Endothelial cell of umbilical vein (primary cell): ENCODE measurements at regions not wholly inside any gene's neighbourhood (a gene's known extent, or its start where the extent isn't known, plus 50 kb on each side); places are given as distances from the start of the nearest gene placed in this dataset.

Experiments used
- BruUV-seq: library from RNA; stranded (reverse); fragments of 400-500 nt; replicated peaks from 2 replicates; lab custom pipeline; 2021; lab: Mats Ljungman, UMichigan
- CTCF ChIA-PET: fragments of 300-600, 350-600 bp; sonication (Branson Sonifier 250); formaldehyde crosslinking; loops from one replicate; lab custom pipeline; 2021; ENCODE audit warnings: antibody characterized with exemption, inconsistent platforms; lab: Charles Lee
- POLR2A ChIA-PET: fragments of 300-600, 350-600 bp; sonication (Branson Sonifier 250); formaldehyde crosslinking; loops from one replicate; lab custom pipeline; 2021; ENCODE audit warnings: antibody characterized with exemption, inconsistent platforms; lab: Charles Lee
- DNase-seq: peaks from one replicate; pipeline ENCODE4 v3.0.0-alpha.2; 2011; ENCODE audit warnings: low read depth, low spot score
- FAIRE-seq: peaks from 2 replicates; lab custom pipeline; 2011; peaks lifted over from hg19 to GRCh38; lab: Jason Lieb, UNC
- H2AFZ ChIP-seq: 2 replicates; pipeline ENCODE4 v1.6.0; 2012; ENCODE audit warnings: low read depth, low read length, control low read depth, inconsistent platforms
- H3K27ac ChIP-seq: 2 replicates; pipeline ENCODE4 v1.5.1; 2011; ENCODE audit warnings: low read depth, mild to moderate bottlenecking, control low read depth, low read length, moderate library complexity; ENCODE audit not compliant: insufficient read depth
- H3K27me3 ChIP-seq, 2 experiments: 2 replicates each; pipeline versions ENCODE4 v1.6.0 to v1.6.1; 2011; ENCODE audit warnings: low read length in 2 of 2, mixed read lengths in 1 of 2; ENCODE audit not compliant: control insufficient read depth in 2 of 2, insufficient read depth in 2 of 2
- H3K36me3 ChIP-seq, 2 experiments: 2 replicates in 1 of 2; 3 replicates in 1 of 2; pipeline ENCODE4 v1.5.1; 2011; ENCODE audit warnings: low read length in 2 of 2, mild to moderate bottlenecking in 1 of 2, moderate library complexity in 1 of 2; ENCODE audit not compliant: control insufficient read depth in 2 of 2, insufficient read depth in 2 of 2; ENCODE audit errors: extremely low read depth in 1 of 2
- H3K4me1 ChIP-seq: 3 replicates; pipeline ENCODE4 v1.5.1; 2011; ENCODE audit warnings: mild to moderate bottlenecking, low read length; ENCODE audit not compliant: control insufficient read depth, insufficient read depth; ENCODE audit errors: extremely low read depth
- H3K4me2 ChIP-seq: 2 replicates; pipeline ENCODE4 v1.6.1; 2011; ENCODE audit warnings: low read length, control low read depth, mixed read lengths; ENCODE audit not compliant: insufficient read depth
- H3K4me3 ChIP-seq, 3 experiments: fragments of 200-600 bp in 1 of 3; sonication (generic), shearing (Covaris generic) in 1 of 3; replicated peaks in 1 of 3; 2 replicates each; pipeline ENCODE4 v1.5.1; 2011 to 2016; ENCODE audit warnings: control low read depth in 3 of 3, low read length in 3 of 3, mild to moderate bottlenecking in 2 of 3, inconsistent platforms in 1 of 3, low read depth in 1 of 3, moderate library complexity in 1 of 3; ENCODE audit not compliant: insufficient read depth in 1 of 3
- H3K79me2 ChIP-seq: 2 replicates; pipeline ENCODE4 v1.6.0; 2012; ENCODE audit warnings: low read length, inconsistent platforms; ENCODE audit not compliant: control insufficient read depth, insufficient read depth
- H3K9ac ChIP-seq: replicated peaks from 2 replicates; pipeline ENCODE3; 2011; ENCODE audit warnings: low read length, control low read depth; ENCODE audit not compliant: insufficient read depth; ENCODE audit errors: extremely low read depth
- H3K9me1 ChIP-seq: replicated peaks from 3 replicates; pipeline ENCODE4 v1.6.0; 2011; ENCODE audit warnings: mild to moderate bottlenecking, low read length; ENCODE audit not compliant: control insufficient read depth, insufficient read depth; ENCODE audit errors: extremely low read depth
- H3K9me3 ChIP-seq: replicated peaks from 2 replicates; pipeline ENCODE4 v1.5.1; 2012; ENCODE audit warnings: low read length, inconsistent platforms; ENCODE audit not compliant: control insufficient read depth, insufficient read depth
- H4K20me1 ChIP-seq: replicated peaks from 2 replicates; pipeline ENCODE3; 2011; ENCODE audit warnings: mild to moderate bottlenecking, low read length; ENCODE audit not compliant: control insufficient read depth, insufficient read depth; ENCODE audit errors: extremely low read depth
- EZH2 ChIP-seq: IDR thresholded peaks from 2 replicates; pipeline ENCODE4 v1.6.1; 2012; ENCODE audit warnings: borderline replicate concordance, low read depth, mild to moderate bottlenecking, moderate library complexity, low read length, inconsistent platforms; ENCODE audit not compliant: severe bottlenecking
- FOS ChIP-seq: IDR thresholded peaks from 2 replicates; pipeline ENCODE4 v1.6.1; 2011; ENCODE audit warnings: mild to moderate bottlenecking, low read length, moderate library complexity, borderline replicate concordance; ENCODE audit not compliant: insufficient read depth
- GATA2 ChIP-seq: IDR thresholded peaks from 2 replicates; pipeline ENCODE4 v1.7.0; 2011; ENCODE audit warnings: low read depth, mild to moderate bottlenecking, moderate library complexity, mixed read lengths, low read length; ENCODE audit not compliant: insufficient read length, insufficient read depth
- MYC ChIP-seq: IDR thresholded peaks from one replicate; pipeline ENCODE4 v1.6.1; 2011; ENCODE audit warnings: mild to moderate bottlenecking, low read depth, low read length
- POLR2A ChIP-seq: IDR thresholded peaks from 2 replicates; pipeline ENCODE4 v1.6.1; 2012; ENCODE audit warnings: low read depth, mild to moderate bottlenecking, control low read depth, low read length
- dilution Hi-C: fragments of 300-500 bp; cut with MboI; formaldehyde crosslinking; loops from one replicate; pipeline ENCODE4 v1.15.0; 2019; ENCODE audit warnings: low sequenced_read_pairs; ENCODE audit not compliant: extremely low pct_ligation_motif_present
- intact Hi-C: fragments of 100-400 bp; cut with micrococcal nuclease; formaldehyde crosslinking; loops from one replicate; pipeline ENCODE4 v1.10.0; 2022
- TF ChIP-seq, protein P1 (sequence below), 2 donors: IDR thresholded peaks; 1 replicate in 1 of 2; 2 replicates in 1 of 2; pipeline ENCODE4 v1.5.1; 2011; ENCODE audit warnings: low read length in 2 of 2, mild to moderate bottlenecking in 2 of 2, moderate library complexity in 2 of 2, control low read depth in 1 of 2, inconsistent platforms in 1 of 2, low read depth in 1 of 2; ENCODE audit not compliant: insufficient read depth in 1 of 2; ENCODE audit errors: extremely low read depth in 1 of 2
- TF ChIP-seq, protein P2 (sequence below): IDR thresholded peaks from 2 replicates; pipeline ENCODE4 v1.6.1; 2011; ENCODE audit not compliant: insufficient read depth, insufficient read length

DNA sequence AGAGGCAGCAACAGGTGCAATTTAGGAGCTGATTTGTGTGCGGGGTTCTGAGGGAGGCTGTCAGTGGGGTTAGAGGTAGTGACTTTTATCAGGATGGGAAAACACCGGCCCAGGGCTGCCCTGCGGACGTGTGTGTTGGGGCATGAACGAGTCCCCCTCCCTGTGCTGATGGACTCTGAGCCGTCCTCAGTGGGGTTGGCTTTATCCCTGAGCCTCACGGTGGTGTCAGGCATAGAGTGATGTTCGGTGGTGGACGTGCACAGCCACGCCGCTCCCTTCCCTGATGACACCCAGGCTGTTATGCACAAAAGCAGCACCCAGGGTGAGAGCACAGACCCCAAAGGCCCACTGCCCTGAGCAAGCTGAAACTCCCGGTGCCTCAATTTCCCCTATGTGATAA lies 809.1 kb downstream of the BRD1 start:
- Histone ChIP-seq H3K79me2 (no peaks in the 10 kb centered on the region), H3K9me1 (no peaks in the 10 kb centered on the region), H3K36me3 (no peaks in the 10 kb centered on the region), H3K27me3 (no peaks in the 10 kb centered on the region), H3K4me3 (no peak overlapping the region), H2AFZ (no peak overlapping the region), H3K9me3 (peaks cover 8% of the 10 kb centered on the region), H3K9ac (no peak overlapping the region), H3K4me2 (no peak overlapping the region), H3K4me1 (no peaks in the 10 kb centered on the region), H3K27ac (no peak overlapping the region), H4K20me1 (no peaks in the 10 kb centered on the region)
- ChIA-PET CTCF (no interaction called here), POLR2A (no interaction called here)
- FAIRE-seq (no peak), DNase-seq (no peak)
- BruUV-seq: no TSS peak
- TF ChIP-seq EZH2: no peak
- TF ChIP-seq MYC: no peak
- TF ChIP-seq, protein P1, sequence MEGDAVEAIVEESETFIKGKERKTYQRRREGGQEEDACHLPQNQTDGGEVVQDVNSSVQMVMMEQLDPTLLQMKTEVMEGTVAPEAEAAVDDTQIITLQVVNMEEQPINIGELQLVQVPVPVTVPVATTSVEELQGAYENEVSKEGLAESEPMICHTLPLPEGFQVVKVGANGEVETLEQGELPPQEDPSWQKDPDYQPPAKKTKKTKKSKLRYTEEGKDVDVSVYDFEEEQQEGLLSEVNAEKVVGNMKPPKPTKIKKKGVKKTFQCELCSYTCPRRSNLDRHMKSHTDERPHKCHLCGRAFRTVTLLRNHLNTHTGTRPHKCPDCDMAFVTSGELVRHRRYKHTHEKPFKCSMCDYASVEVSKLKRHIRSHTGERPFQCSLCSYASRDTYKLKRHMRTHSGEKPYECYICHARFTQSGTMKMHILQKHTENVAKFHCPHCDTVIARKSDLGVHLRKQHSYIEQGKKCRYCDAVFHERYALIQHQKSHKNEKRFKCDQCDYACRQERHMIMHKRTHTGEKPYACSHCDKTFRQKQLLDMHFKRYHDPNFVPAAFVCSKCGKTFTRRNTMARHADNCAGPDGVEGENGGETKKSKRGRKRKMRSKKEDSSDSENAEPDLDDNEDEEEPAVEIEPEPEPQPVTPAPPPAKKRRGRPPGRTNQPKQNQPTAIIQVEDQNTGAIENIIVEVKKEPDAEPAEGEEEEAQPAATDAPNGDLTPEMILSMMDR (IDR thresholded peaks at IDR 0.05; ENCODE audit: extremely low read depth in 1 of 2, insufficient read depth in 1 of 2, low read depth in 1 of 2, low read length in 2 of 2): no peak
- no peak for TF ChIP-seq FOS
- TF ChIP-seq GATA2: no peak
- no peak for TF ChIP-seq POLR2A
- TF ChIP-seq, protein P2, sequence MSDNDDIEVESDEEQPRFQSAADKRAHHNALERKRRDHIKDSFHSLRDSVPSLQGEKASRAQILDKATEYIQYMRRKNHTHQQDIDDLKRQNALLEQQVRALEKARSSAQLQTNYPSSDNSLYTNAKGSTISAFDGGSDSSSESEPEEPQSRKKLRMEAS: no peak
- intact Hi-C loops (no loop called here), dilution Hi-C loops (no loop called here)
